Keratinocyte (primary cell): ENCODE measurements at regions not wholly inside any gene's neighbourhood (a gene's known extent, or its start where the extent isn't known, plus 50 kb on each side); places are given as distances from the start of the nearest gene placed in this dataset.

Experiments used
- DNase-seq: peaks from one replicate; pipeline ENCODE4 v3.0.0-alpha.2; 2011; ENCODE audit warnings: low read depth, missing footprints, low spot score
- FAIRE-seq: peaks from 2 replicates; lab custom pipeline; 2011; peaks lifted over from hg19 to GRCh38; lab: Jason Lieb, UNC
- H2AFZ ChIP-seq: 2 replicates; pipeline ENCODE4 v1.6.0; 2012; ENCODE audit warnings: low read length, control low read depth, inconsistent platforms; ENCODE audit not compliant: control insufficient read depth
- H3K27ac ChIP-seq: 2 replicates; pipeline ENCODE4 v1.5.1; 2011; ENCODE audit warnings: low read length; ENCODE audit not compliant: control insufficient read depth, insufficient read depth
- H3K27me3 ChIP-seq: 3 replicates; pipeline ENCODE4 v1.6.0; 2011; ENCODE audit warnings: low read length; ENCODE audit not compliant: control insufficient read depth, insufficient read depth; ENCODE audit errors: extremely low read depth
- H3K36me3 ChIP-seq, 2 experiments: 2 replicates in 1 of 2; 3 replicates in 1 of 2; pipeline ENCODE4 v1.5.1; 2011; ENCODE audit warnings: low read length in 2 of 2, mild to moderate bottlenecking in 1 of 2; ENCODE audit not compliant: control insufficient read depth in 2 of 2, insufficient read depth in 2 of 2; ENCODE audit errors: extremely low read depth in 1 of 2
- H3K4me1 ChIP-seq: 3 replicates; pipeline ENCODE4 v1.5.1; 2011; ENCODE audit warnings: low read length; ENCODE audit not compliant: control insufficient read depth, insufficient read depth; ENCODE audit errors: extremely low read depth
- H3K4me2 ChIP-seq: 3 replicates; pipeline ENCODE4 v1.6.0; 2011; ENCODE audit warnings: low read depth, low read length; ENCODE audit not compliant: control insufficient read depth, insufficient read depth; ENCODE audit errors: extremely low read depth
- H3K4me3 ChIP-seq, 3 experiments: fragments of 200-600 bp in 1 of 3; sonication (generic) in 1 of 3; 2 replicates in 2 of 3; 3 replicates in 1 of 3; pipeline ENCODE4 v1.5.1; 2011 to 2016; ENCODE audit warnings: low read length in 3 of 3, mild to moderate bottlenecking in 3 of 3, control low read depth in 2 of 3, inconsistent platforms in 1 of 3, low read depth in 1 of 3, mixed read lengths in 1 of 3, mixed run types in 1 of 3, moderate library complexity in 1 of 3; ENCODE audit not compliant: control insufficient read depth in 2 of 3, insufficient read depth in 2 of 3; ENCODE audit errors: extremely low read depth in 1 of 3
- H3K79me2 ChIP-seq: 2 replicates; pipeline ENCODE4 v1.6.0; 2012; ENCODE audit warnings: low read length; ENCODE audit not compliant: control insufficient read depth, insufficient read depth
- H3K9ac ChIP-seq: 3 replicates; pipeline ENCODE4 v1.6.0; 2011; ENCODE audit warnings: low read length; ENCODE audit not compliant: control insufficient read depth, insufficient read depth; ENCODE audit errors: extremely low read depth
- H3K9me1 ChIP-seq: 3 replicates; pipeline ENCODE4 v1.6.0; 2011; ENCODE audit warnings: low read length; ENCODE audit not compliant: control insufficient read depth, insufficient read depth; ENCODE audit errors: extremely low read depth
- H3K9me3 ChIP-seq: 2 replicates; pipeline ENCODE4 v1.5.1; 2012; ENCODE audit warnings: low read depth, low read length; ENCODE audit not compliant: control insufficient read depth
- H4K20me1 ChIP-seq: 3 replicates; pipeline ENCODE4 v1.6.0; 2011; ENCODE audit warnings: low read length; ENCODE audit not compliant: control insufficient read depth, insufficient read depth; ENCODE audit errors: extremely low read depth
- CTCF ChIP-seq, 3 experiments: IDR thresholded peaks in 1 of 3; conservative IDR thresholded peaks in 1 of 3; optimal IDR thresholded peaks in 1 of 3; 2 replicates in 2 of 3; 3 replicates in 1 of 3; pipeline versions ENCODE3 to v1.5.1; 2011; ENCODE audit warnings: low read length in 3 of 3, mild to moderate bottlenecking in 3 of 3, moderate library complexity in 2 of 3, control low read depth in 1 of 3, inconsistent platforms in 1 of 3; ENCODE audit not compliant: insufficient read depth in 2 of 3; ENCODE audit errors: extremely low read depth in 1 of 3
- EZH2 ChIP-seq: IDR thresholded peaks from one replicate; pipeline ENCODE4 v1.6.1; 2012; ENCODE audit warnings: inconsistent platforms, mild to moderate bottlenecking, low read length, moderate library complexity
- dilution Hi-C: fragments of 300-500 bp; cut with MboI; formaldehyde crosslinking; loops from one replicate; pipeline ENCODE4 v1.7.0; 2020; ENCODE audit warnings: low sequenced_read_pairs; ENCODE audit not compliant: extremely low pct_ligation_motif_present
- small RNA-seq, 3 experiments: library from RNA; depleted of rRNA; stranded (forward); fragments of <200 nt; gene quantifications; one replicate each; pipeline ENCODE3, GENCODE V24; 2012; ENCODE audit warnings: low read depth in 3 of 3, low replicate concordance in 1 of 3; ENCODE audit not compliant: insufficient read length in 3 of 3

- Histone ChIP-seq H3K36me3 (no peaks in the 10 kb centered on the region), H3K27ac (peak overlapping the region; percentile 62), H3K27me3 (no peaks in the 10 kb centered on the region), H4K20me1 (no peaks in the 10 kb centered on the region), H3K4me3 (no peak overlapping the region), H3K9me3 (no peaks in the 10 kb centered on the region), H3K79me2 (no peaks in the 10 kb centered on the region), H3K4me1 (peaks cover 66% of the 10 kb centered on the region), H2AFZ (no peak overlapping the region), H3K9ac (no peak overlapping the region), H3K4me2 (peak overlapping the region; percentile 49), H3K9me1 (no peaks in the 10 kb centered on the region)
- no peak for TF ChIP-seq EZH2
- TF ChIP-seq CTCF (optimal IDR thresholded peaks at IDR 0.05 in 1 of 3, IDR thresholded peaks at IDR 0.05 in 1 of 3, conservative IDR thresholded peaks at IDR 0.05 in 1 of 3; ENCODE audit: extremely low read depth in 1 of 3, insufficient read depth in 2 of 3, low read length in 3 of 3): no peak
- FAIRE-seq: no peak
- dilution Hi-C loops: no loop called here
- DNase-seq: no peak
Measured at GRCh38 chr18:59954241-59954640, 54.4 kb downstream of the PMAIP1 start.

Small RNAs in the stretch of these regions (small RNA-seq; reads per million reads assigned to genes)
- 0 reads per million in 3 experiments for gene RN7SL342P
- 0 reads per million in 3 experiments for gene RNU4-17P
- gene RNU6-567P: 0 reads per million in 3 experiments
